Islet of Langerhans (tissue), 1 donor: ENCODE measurements at regions not wholly inside any gene's neighbourhood (a gene's known extent, or its start where the extent isn't known, plus 50 kb on each side); places are given as distances from the start of the nearest gene placed in this dataset.
"Not testable (repeated sequence)": the region's sequence is repeated elsewhere in the genome, so short reads cannot be mapped to it uniquely, and the experiment has no call there.

Source experiments
- FAIRE-seq: peaks from one replicate; lab custom pipeline; 2011; peaks lifted over from hg19 to GRCh38; lab: Jason Lieb, UNC

GRCh38 chr2:2793514-2793913 is 462.4 kb upstream of the MYT1L start:
- no peak for FAIRE-seq

- FAIRE-seq: no peak
Observed at GRCh38 chr2:2791606-2792005, 460.5 kb upstream of the MYT1L start.

DNA sequence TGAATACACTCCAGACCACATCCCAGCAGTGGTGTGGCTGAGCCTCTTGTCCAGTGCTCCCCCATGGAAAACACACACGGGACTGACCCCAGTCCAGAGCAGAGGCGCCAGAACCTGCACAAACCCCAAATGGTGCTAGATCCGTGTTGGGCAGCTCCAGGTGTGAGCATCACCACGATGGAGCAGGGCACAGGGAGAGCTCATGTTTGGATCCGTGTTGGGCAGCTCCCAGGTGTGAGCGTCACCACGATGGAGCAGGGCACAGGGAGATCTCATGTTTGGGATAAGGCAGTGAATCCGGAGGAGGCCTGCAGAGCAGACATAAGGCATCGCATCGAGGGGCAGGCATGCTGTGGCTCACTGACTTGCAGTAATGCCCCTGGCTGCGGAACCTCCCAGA is 460.0 kb upstream of the MYT1L start:
- no peak for FAIRE-seq

DNA sequence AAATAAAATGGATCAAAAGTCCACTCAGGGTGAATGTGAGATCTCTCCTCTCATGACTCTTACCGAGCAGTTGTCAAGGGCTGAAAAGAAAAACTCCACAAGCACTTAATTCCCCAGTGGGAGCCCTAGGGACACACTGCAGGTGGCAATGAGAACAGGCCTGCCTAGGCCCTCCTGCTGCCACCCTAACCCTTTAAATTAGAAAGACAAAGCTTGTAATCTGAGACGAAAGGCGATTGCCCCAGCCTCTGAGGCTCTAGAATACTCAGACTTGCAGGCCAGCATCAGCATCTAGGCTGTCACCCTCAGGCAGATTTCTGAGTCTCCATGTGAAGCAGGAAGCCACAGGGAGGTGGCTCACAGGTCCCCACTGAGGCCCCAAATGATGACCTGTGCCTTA is 457.0 kb upstream of the MYT1L start:
- no peak for FAIRE-seq

DNA sequence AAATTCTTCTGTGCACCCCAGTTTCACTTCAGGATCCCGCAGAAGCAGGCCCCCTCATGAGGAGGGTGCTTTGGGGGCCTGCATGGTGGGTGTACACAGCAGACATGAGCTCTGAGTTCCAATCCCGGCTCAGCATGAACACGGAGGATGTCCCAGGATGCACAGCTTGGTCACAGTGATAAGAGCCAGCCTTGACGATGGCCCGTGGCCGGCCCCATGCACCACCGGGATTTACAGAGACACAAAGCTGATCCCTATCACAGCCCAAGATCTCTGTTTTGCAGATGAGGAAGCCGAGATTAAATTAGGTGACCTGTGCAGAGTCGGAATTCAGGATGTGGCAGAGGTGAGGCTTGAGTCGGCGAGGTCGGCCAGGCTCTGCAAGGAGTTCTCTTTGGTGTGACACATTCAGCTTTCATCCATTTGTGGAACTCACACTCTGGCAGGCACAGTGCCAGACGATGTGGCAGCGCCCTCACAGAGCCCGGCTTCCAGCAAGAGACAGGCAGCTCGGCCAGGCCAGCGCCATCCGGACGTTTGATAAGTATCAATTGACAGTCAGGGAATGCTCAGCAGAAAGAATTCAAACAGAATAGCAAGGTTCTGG is 456.3 kb upstream of the MYT1L start:
- no peak for FAIRE-seq

GRCh38 chr2:2782007-2782406 is 450.9 kb upstream of the MYT1L start:
- FAIRE-seq: no peak

GRCh38 chr2:2779727-2780126 is 448.7 kb upstream of the MYT1L start:
- FAIRE-seq: no peak

- no peak for FAIRE-seq
Observed at GRCh38 chr2:2777876-2778275, 446.8 kb upstream of the MYT1L start.

DNA sequence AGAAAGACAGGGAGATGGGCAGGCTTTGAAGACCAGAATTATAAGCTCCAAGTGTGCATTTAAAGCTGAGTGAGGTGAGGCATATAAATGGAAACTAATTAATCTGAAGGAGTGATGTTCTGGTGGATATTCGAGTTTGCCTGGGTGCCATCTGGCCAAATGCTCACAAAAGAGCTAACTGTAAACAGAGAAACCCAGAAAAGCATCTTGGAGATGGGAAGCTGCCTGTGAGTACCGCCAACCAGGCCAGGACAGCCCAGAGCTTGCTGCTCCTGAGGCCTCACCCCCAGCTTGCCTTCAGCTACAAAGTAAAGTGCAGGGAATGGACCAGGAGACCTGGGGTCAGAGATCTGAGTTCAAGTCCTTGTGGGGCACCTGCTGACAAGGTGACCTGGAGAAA is 446.1 kb upstream of the MYT1L start:
- no peak for FAIRE-seq

DNA sequence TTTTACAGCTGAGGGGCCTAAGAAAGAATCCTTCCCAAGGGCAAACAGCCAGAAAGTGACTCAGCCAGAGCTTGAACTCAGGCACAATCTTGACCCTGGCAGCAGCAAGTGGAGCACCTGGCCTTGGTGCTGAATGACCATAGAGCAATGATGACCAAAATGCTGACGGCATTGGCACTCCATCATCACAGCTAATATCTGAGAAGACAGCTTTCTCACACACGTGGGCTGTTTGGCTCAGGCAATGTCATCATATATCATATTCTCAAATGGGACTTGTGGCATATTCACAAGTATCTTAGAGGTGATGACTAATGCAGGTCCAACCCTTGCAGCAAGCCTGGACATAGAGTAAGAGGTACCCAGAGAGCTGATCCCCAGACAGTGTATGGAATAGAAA is 443.9 kb upstream of the MYT1L start:
- FAIRE-seq: no peak

GRCh38 chr2:2773692-2774091 is 442.6 kb upstream of the MYT1L start:
- FAIRE-seq: no peak

- not testable (repeated sequence) for FAIRE-seq
Observed at GRCh38 chr2:2773080-2773479, 442.0 kb upstream of the MYT1L start.

- FAIRE-seq: no peak
Observed at GRCh38 chr2:2771721-2772411, 440.8 kb upstream of the MYT1L start.

DNA sequence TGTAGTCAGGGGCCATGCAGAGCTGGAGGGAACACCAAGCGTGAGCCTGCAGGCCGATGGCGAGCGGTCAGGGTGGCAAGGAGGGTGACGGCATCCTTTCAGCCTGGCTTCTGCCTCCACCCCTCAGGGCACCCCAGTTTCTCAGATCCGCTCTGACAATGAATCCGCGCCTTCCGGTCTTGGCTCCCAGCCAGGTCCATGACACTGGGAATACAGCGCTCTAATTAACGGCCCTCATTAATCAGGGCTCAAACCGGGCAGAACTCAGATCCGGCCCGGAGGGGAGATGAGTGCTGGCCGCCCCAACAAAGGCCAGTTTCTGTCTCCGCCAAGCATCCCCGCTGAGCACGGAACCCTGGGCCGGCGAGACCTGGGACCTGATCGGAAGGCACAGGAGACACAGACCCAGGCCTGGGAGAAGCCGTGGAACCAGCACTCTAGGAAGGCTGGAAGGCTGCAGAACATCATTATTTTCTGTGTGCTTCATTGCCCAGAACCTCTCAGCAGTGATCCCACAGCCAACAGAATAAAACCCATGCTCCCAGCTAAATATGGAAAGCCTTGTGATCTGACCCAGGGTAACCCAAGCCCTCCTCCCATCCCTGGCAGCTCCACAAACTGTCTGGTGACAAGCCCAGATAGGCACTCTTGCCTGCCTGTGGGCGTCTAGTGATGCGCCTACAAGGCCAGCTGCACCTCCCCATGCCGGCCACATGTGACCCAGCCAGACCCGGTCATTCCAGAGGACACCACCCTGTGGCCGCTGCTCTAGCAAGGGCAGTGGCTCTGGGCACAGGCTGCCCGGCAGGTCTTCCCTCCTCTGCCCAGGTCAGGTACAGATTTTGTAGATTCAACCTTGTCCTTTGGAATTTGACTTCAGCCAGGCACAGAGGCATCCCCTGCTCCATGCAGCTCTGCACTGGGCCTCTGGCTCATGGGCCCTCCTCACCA is 438.7 kb upstream of the MYT1L start:
- FAIRE-seq: no peak

DNA sequence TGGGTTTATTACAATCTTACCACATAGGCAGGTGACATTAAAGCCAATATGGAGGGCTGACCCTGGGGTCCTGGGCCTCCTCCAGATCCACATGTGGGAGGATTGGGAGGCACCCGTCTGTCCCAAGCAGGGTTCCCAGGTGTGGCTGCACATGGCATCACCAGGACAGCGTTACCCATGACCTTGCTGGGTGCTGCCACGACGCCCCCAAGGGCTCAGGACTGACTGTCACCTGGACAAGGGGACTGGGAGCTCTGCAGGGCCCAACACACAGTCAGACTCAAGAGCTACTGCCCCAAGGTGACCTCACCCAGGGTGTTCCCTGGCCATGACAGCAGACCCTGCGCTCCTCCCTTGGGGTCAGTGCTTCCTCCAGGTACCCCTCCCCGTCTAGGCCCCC is 437.4 kb upstream of the MYT1L start:
- FAIRE-seq: no peak

GRCh38 chr2:2767837-2768236 is 436.8 kb upstream of the MYT1L start:
- no peak for FAIRE-seq

DNA sequence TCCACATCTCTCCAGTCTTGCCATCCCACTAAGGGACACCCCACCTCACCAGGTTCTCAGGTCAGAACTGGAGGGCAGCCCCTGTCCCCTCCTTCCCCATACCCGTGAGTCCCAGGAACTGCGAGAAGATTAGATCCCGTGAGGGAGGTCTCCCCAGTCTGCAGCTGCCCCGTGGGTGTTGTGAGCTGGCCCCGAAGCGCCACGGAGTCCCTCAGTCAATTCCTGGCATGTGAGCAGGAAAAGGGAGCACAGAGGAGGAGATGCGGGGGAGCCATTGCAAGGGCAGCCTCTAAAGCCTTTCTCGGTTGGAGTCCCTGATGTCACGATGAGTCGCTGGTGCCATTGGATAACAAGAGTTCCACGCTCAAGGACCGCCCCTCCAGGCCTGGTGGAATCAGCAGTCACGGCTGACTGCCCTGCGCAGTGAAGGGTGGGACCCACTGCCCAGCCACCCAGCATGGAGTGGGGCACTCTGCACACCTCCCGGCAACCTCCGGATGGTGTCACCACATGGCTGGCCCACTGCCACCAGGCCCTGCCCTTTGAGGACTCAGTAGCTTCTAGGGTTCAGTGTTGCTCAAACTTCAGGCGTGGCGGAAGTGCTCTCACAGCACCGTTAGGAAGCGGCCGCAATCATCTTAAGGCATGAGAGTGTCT is 434.9 kb upstream of the MYT1L start:
- no peak for FAIRE-seq

DNA sequence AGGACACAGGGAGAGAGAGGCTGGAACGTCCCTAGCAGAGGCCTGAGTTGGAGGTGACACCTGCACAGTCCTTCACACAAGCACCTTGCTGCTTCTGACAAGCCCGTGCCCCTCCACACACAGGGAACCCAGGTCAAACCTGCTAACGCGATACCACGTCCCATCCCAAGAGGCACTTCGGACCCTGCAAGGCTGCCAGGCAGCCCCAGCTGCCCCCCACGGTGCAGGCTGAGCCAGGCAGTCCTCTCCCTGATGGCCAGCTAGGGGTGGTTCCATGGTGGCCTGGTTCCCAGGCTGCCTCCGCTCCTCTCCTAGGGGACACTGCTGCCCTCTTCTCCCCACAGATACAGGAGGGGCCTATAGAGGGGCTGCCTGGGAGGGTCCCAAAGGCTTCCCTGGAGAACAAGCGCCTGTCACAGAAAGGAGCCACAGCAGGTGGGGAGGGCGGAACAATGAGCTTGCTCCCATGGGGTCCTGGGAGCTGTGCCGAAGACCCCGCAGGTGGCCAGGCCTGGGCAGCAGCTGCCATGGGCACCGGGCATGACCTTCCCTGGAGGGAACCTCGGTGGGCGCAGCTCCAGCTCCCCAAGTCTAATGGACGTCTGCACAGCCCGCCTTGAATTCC is 434.2 kb upstream of the MYT1L start:
- no peak for FAIRE-seq

DNA sequence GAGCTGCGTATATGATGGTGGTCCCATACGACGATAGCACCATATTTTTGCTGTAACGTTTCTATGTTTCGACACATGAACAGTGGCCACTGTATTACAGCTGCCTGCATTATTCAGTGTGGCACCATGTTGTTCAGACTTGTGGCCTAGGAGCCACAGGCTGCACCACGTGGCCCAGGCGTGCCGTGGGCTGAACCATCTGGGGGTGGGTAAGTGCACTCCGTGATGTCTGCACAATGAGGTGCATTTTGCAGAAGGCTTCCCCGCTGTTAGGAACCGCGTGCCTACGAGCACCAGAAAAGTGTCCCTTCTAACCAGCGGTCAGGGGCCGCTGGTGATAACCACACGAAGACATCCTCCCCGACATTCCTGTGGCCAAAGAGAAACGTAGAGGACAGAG is 433.7 kb upstream of the MYT1L start:
- no peak for FAIRE-seq

- no peak for FAIRE-seq
Observed at GRCh38 chr2:2764001-2764355, 432.9 kb upstream of the MYT1L start.

DNA sequence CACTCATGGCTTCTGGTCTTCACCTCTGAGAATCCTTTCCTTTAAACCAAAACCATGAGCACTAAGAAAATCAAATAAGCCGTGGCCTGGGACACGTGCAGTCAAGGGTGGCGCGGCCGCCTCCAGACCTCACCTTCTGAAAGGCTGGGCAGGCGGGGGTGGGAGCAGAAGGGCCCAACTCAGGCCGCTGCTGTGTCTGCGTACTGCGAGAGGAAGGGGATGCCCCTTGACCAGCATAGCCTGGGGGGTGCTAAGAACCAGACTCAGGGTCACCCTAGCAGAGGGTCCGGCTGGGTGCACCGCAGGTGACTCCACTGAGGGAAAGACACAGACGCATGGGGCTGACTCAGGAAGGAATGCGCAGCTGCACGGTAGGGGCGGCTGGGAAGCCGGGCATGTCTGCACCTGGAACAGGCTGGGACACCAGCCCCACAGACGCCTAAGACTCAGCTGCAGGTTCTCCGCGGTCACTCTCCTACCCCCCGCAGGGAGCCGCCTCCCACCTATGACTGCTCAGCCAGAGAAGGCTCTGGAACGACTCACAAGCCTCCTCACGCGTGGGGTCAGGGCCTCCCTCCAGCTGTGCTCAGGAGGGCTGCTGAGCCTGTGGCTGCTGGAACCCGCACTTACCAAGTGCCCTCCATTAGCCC is 432.4 kb upstream of the MYT1L start:
- FAIRE-seq: no peak

DNA sequence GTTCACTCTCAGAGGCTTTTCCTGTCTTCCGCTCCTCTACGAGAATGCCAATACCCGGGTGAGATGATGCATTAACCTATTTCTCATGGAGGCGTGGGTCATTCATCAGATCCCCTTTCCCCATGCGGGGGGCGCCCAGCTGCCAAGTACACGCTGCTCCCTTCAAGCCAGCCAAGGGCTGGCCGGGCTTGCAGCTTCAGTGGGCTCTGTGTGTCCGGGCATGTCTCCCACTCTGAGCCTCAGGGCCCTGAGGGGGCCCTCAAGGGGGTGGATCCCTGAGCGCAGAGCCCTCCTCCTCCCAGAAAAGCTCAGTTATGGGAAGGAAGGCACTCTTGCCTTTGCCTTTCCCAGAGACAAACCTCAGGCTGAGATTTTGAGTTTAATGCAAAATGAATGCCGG is 431.8 kb upstream of the MYT1L start:
- no peak for FAIRE-seq
